COLO668 (cell line): ENCODE measurements at regions not wholly inside any gene's neighbourhood (a gene's known extent, or its start where the extent isn't known, plus 50 kb on each side); places are given as distances from the start of the nearest gene placed in this dataset.

Experiments used
- DNase-seq: peaks from one replicate; lab custom pipeline; 2025; ENCODE audit not compliant: unreplicated experiment; lab: John Stamatoyannopoulos, UW

DNA sequence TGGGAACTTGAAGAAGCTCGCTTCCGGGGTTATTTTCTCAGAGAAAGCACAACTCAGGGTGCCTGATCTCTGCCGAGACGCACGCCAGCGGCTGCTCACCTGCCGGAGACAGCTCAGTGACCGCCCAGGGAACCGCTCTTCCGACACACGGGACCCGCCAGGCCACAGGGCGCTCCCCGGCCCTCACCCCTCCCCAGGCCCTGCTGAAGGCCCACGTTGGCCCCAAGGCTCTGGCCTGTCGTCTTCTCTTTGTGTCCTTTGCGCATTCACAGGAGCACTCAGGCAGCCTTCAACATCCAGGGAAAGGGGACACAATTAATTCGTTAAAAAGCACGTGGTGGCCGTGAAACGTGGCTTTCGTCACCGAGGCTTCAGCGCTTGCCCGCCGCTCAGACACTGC lies 276.3 kb upstream of the SALL3 start:
- DNase-seq: no peak

DNA sequence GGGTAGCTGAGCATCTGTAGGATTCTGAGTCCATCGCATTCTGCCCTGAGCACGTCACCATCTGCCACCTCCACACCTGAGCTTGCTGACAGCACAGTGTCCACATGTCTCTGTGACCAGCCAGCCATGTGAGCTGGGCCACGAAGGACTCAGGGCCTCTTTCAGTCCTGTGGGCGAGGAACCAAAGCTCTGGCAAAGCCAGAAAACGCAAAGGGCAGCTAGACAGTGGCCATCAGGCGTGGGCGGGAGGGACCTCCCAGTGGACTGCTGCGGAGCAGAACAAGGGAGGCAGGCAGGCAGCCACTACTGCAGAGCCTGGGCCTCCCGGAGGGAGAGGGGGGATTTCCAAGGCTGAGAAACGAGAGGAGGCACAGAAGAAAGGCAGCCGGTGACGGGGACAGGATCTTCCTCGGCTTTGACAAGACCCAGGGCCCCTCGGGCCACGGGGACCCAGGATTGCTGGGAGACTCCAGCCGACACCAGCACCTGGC lies 274.6 kb upstream of the SALL3 start:
- no peak for DNase-seq

GRCh38 chr18:78709261-78709809 lies 270.3 kb upstream of the SALL3 start:
- DNase-seq: no peak

GRCh38 chr18:78711316-78711715 lies 268.3 kb upstream of the SALL3 start:
- DNase-seq: no peak

DNA sequence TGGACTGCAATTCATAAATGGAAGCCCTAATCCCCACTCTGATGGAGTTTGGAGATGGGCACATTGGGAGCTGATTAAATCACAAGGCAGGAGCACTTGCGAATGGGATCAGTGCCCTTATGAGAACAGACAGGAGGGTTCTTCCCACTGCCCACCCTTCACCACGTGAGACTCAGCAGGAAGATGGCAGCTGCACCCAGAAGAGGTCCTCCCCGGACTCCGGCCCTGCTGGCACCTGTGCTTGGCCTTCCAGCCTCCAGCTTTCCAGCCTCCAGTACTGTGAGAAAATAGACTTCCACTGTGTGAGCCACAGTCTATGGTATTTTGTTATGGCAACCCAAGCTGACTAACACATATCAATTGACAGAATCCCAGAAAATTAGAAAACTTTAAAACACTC lies 267.6 kb upstream of the SALL3 start:
- DNase-seq: no peak

- no peak for DNase-seq
These were observed 266.5 kb upstream of the SALL3 start for GRCh38 chr18:78713069-78713468.

DNA sequence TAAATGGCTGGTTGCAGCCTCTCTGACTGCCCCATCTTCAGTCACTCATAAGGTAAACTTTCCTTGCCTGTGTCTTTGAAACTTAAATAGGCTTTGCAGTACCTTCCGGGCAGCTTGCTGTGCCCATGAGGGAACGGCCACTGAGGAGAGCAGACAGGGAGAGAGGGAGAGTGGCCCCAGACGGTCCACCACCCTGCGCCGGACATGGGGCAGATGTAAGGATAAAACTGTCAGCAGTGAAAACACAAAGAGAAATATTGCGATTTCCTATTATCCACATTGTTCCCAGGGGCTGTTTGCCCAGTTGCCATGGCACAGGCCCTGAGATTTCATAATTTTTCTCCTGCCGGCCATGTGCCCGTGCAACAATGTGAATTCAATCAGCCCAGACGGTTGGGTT lies 265.9 kb upstream of the SALL3 start:
- peak; percentile 45 for DNase-seq

GRCh38 chr18:78716022-78716421 lies 263.6 kb upstream of the SALL3 start:
- no peak for DNase-seq

DNA sequence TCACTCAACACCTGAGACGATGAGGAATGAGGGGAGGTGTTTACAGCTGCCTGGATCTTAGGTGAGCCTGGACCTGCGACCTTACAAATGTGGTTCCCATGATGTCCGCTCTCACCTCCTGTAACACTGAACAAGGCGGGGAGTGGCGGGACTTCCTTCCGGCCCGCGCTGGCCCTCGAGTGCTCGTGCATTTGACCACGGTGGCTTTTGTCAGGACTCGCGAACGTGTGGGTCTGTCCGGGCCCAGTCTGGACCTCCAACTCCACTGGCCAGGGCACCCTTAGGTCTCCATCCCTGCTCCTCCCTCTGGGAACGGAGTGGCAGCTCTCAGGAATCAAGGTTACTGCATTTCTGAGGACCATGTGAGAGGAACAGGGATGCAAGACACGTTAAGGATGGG lies 263.0 kb upstream of the SALL3 start:
- no peak for DNase-seq

DNA sequence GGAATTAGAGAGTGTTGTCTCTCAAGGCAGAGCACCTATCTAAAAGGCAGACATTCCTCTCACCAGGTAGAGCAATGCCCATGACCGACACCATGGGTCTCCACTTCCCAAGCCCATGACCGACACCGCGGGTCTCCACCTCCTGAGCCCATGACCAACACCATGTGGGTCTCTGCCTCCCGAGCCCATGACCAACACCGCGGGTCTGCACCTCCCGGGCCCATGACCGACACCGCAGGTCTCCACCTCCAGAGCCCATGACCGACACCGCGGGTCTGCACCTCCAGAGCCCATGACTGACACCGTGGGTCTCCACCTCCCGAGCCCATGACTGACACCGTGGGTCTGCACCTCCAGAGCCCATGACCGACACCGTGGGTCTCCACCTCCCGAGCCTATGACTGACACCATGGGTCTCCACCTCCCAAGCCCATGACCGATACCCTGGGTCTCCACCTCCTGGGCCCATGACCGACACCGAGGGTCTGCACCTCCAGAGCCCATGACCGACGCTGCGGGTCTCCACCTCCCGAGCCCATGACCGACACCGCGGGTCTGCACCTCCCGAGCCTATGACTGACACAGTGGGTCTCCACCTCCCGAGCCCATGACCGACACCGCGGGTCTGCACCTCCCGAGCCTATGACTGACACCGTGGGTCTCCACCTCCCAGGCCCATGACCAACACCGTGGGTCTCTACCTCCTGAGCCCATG lies 262.4 kb upstream of the SALL3 start:
- DNase-seq: no peak

DNA sequence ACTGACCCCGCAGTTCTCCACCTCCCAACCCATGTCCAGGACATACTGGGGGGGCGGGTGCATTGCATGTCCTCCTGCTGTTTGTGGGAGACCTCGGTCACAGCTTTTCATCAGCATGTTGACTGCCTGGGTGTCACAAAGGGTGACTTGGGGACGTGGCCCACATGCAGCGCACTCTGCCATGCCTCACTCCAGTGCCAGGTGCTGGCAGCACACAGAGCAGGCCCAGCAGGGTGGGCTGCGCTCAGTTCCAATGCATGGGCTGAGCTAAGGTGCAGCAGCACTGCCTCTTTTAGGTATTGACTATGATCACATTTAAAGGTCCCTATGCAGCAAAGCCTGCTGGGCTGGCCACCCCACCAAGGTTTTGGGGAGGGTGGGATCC lies 261.9 kb upstream of the SALL3 start:
- DNase-seq: no peak

GRCh38 chr18:78719821-78720220 lies 259.8 kb upstream of the SALL3 start:
- DNase-seq: no peak

DNA sequence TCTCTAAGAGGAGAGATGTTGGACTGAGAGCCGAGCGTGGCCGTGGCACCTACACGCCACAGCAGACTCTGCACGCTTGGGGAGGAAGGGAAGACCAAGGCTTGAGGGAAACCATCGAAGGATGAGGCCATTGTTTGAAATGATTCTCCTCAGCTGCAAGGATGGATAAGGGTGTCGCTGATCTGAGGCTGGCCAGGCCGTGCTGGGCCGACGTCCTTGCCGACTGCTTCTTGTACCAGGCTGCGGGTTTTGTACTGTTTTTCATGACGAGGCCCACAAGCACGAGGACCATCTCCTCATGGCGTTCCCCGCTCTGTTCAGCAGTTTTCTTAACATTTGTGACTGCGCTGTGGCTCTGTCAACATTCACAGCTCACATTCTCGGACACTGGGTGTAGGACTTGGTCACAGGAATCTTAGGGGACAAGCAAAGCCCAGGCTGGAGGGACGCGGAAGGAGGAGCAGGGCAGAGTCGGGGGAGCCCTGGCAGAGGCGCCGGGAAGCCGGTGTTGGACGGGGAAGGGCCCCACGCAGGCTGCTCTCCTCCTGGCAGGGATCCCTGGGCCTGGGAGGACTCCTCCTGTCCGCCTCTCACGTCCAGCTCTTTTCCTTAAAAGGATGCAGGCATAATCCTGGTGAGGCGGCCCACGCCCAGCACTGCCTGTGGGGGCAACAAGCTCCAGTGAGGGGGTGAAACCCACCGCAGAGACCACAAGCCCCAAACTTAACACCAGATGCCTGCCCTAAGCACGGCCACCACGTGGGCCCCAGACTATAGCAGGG lies 259.0 kb upstream of the SALL3 start:
- no peak for DNase-seq

- no peak for DNase-seq
These were observed 258.3 kb upstream of the SALL3 start for GRCh38 chr18:78721238-78721875.

DNA sequence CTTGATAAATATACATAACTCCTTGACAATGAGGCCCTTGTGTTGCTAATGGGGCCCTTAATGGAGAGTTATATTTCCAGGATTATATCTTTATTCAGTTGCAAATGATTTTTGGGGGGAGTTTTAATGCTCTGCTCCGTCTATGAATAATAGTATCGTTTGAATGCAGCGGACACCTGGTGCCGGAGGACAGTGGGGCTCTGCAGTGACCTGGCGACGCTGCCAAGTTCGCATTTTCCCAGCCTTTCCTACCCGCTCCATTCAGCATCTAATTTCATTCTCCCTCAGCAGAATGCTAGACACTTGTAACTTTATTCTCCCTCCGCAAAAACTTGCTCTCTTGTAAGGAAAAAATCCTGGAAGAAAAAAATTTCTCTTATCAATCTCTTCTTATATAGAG lies 257.6 kb upstream of the SALL3 start:
- DNase-seq: no peak

GRCh38 chr18:78722386-78722785 lies 257.2 kb upstream of the SALL3 start:
- no peak for DNase-seq

DNA sequence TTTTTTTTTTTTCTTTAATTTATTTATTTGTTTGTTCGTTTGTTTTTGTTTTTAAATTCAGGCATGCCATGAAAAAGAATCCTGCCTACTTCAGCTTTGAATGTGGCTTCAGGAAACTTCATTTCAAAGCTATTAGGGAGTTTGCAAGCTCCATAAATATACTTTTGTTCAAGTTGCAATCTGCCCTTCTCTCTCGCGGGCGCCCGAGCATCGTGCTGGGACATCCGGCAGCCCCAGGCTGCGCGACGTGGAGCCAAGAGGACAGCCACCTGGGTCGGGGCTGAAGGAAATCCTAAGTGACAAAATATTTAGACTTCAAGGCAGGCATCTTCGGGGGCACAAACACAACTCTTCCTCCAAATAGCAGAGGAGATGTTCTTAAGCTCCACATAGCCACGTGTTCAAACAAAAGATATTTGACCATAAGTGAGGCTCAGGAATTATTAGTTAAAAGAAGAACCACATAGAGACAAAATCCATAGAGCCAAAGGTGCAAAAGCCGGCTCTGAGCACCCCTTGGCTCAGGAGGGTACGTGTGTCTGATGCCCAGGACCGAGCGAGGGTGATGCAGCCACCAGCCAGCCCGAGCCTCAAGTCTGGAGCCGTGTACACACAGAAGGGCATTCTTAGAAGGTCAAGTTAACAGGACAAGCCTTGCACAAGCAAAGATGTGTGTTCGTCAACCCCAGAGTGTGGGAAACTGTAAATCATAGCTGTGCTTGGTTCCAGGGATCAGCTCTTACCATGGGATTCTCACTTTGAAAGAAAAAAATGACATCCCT lies 256.5 kb upstream of the SALL3 start:
- DNase-seq: no peak

GRCh38 chr18:78724214-78724914 lies 255.3 kb upstream of the SALL3 start:
- DNase-seq: no peak

DNA sequence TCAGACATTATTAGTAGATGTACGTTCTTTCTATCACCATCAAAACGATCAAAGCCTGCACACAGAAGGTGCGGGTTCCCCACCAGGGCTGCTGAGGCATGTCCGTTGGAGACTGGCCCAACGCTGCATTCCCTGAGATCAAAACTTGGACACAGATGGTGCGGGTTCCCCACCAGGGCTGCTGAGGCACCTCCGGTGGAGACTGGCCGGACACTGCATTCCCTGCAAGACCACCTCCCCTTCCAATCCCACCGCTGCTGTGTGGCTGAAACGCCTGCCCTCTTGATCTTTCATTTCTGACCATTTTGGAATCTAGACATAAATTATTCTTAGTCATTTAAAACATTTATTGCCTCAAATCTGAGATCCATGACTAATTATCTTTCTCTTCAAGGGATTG lies 254.2 kb upstream of the SALL3 start:
- DNase-seq: no peak

- no peak for DNase-seq
These were observed 253.1 kb upstream of the SALL3 start for GRCh38 chr18:78726326-78727056.
